CD4-positive, alpha-beta T cell (primary cell): ENCODE measurements at regions not wholly inside any gene's neighbourhood (a gene's known extent, or its start where the extent isn't known, plus 50 kb on each side); places are given as distances from the start of the nearest gene placed in this dataset.

ENCODE experiments used
- ATAC-seq: fragments of 200-7000 bp; cut with Tn5 transposase; one replicate; pipeline ENCODE4 v1.10.0; 2022; ENCODE audit warnings: mild to moderate bottlenecking; ENCODE audit not compliant: poor library complexity
- CTCF ChIA-PET: fragments of 350-600 bp; sonication (Branson Sonifier 250); formaldehyde crosslinking; loops from one replicate; lab custom pipeline; 2021; ENCODE audit warnings: antibody characterized with exemption, inconsistent platforms; lab: Charles Lee
- POLR2A ChIA-PET: fragments of 350-600 bp; sonication (Branson Sonifier 250); formaldehyde crosslinking; loops from one replicate; lab custom pipeline; 2021; ENCODE audit warnings: antibody characterized with exemption, inconsistent platforms; lab: Charles Lee
- DNase-seq, 14 experiments: peaks; one replicate each; pipeline ENCODE4 v3.0.0-alpha.2; 2013 to 2020; ENCODE audit warnings: mixed read lengths in 2 of 14
- H3K27ac ChIP-seq, 2 donors: one replicate each; pipeline versions ENCODE4 v1.5.1 to v1.7.0; 2013; ENCODE audit warnings: low read length in 2 of 2, low read depth in 1 of 2, mild to moderate bottlenecking in 1 of 2
- H3K27me3 ChIP-seq, 2 experiments: 1 replicate in 1 of 2; 2 replicates in 1 of 2; pipeline versions ENCODE4 v1.6.1 to v1.7.0; 2013; ENCODE audit warnings: low read length in 2 of 2, control low read depth in 1 of 2, mild to moderate bottlenecking in 1 of 2, moderate library complexity in 1 of 2; ENCODE audit not compliant: insufficient read depth in 2 of 2, control insufficient read depth in 1 of 2
- H3K36me3 ChIP-seq: one replicate; pipeline ENCODE4 v1.6.1; 2013; ENCODE audit warnings: low read length, control low read depth; ENCODE audit not compliant: insufficient read depth
- H3K4me1 ChIP-seq: one replicate; pipeline ENCODE4 v1.6.1; 2013; ENCODE audit warnings: low read length, control low read depth; ENCODE audit not compliant: insufficient read depth
- H3K4me3 ChIP-seq: one replicate; pipeline ENCODE4 v1.5.1; 2013; ENCODE audit warnings: mild to moderate bottlenecking, low read length, moderate library complexity
- H3K9me3 ChIP-seq, 2 experiments: 1 replicate in 1 of 2; 2 replicates in 1 of 2; pipeline versions ENCODE4 v1.6.1 to v1.7.0; 2013; ENCODE audit warnings: low read length in 2 of 2, mild to moderate bottlenecking in 2 of 2, control low read depth in 1 of 2, moderate library complexity in 1 of 2; ENCODE audit not compliant: control insufficient read depth in 1 of 2, insufficient read depth in 1 of 2
- H3K27ac Mint-ChIP-seq: one replicate; pipeline ENCODE4 v1.8.0; 2020; ENCODE audit warnings: mixed read lengths
- H3K27me3 Mint-ChIP-seq: one replicate; pipeline ENCODE4 v1.8.0; 2021; ENCODE audit warnings: mixed read lengths
- H3K36me3 Mint-ChIP-seq: one replicate; pipeline ENCODE4 v1.8.0; 2021; ENCODE audit warnings: low read depth, mixed read lengths
- H3K4me1 Mint-ChIP-seq: one replicate; pipeline ENCODE4 v1.8.0; 2021; ENCODE audit warnings: low read depth, mixed read lengths
- H3K4me3 Mint-ChIP-seq: one replicate; pipeline ENCODE4 v1.8.0; 2020; ENCODE audit warnings: mild to moderate bottlenecking, mixed read lengths
- H3K9me3 Mint-ChIP-seq: one replicate; pipeline ENCODE4 v1.8.0; 2020; ENCODE audit warnings: mixed read lengths
- intact Hi-C, 2 experiments: fragments of 100-400 bp; cut with DNase I in 1 of 2; cut with micrococcal nuclease in 1 of 2; formaldehyde crosslinking; loops; one replicate each; pipeline versions ENCODE4 v1.15.1 to v1.9.0; 2023 to 2025; cut with DNase I, micrococcal nuclease
- TF ChIP-seq, protein P1 (sequence below): fragments of 200-600 bp; IDR thresholded peaks from one replicate; pipeline ENCODE4 v1.8.0; 2022; ENCODE audit warnings: antibody characterized with exemption, mild to moderate bottlenecking

DNA sequence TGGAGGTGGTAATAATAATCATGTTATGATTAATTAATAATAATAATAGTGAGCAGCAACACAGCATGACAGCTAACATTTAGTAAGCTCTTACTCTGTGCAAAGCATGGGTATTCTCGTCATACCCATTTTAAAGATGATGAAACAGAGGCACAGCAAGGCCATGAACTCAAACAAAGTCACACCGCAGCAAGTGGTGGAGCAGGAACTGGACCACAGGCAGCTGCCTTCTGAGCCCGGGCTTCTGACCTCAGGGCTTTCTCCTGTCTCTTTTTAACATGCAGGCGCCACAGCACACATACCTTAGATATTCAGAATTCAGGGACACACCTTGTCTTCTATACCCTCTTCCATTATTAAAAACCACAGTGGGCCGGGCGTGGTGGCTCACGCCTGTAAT lies 50.7 kb upstream of the SPATA12 start:
- no peaks in the 10 kb centered on the region for H3K9me3 Mint-ChIP-seq
- no peaks in the 10 kb centered on the region for H3K4me1 Mint-ChIP-seq
- H3K4me3 Mint-ChIP-seq, result no peak overlapping the region
- no peak overlapping the region for H3K27ac Mint-ChIP-seq
- POLR2A ChIA-PET, result no interaction called here
- H3K4me1 ChIP-seq, result no peaks in the 10 kb centered on the region
- DNase-seq, result no peak
- peaks cover 0 to 4% of the 10 kb centered on the region in 2 experiments for H3K9me3 ChIP-seq
- ATAC-seq, result no peak
- no peak overlapping the region for H3K27ac ChIP-seq
- TF ChIP-seq, protein P1, sequence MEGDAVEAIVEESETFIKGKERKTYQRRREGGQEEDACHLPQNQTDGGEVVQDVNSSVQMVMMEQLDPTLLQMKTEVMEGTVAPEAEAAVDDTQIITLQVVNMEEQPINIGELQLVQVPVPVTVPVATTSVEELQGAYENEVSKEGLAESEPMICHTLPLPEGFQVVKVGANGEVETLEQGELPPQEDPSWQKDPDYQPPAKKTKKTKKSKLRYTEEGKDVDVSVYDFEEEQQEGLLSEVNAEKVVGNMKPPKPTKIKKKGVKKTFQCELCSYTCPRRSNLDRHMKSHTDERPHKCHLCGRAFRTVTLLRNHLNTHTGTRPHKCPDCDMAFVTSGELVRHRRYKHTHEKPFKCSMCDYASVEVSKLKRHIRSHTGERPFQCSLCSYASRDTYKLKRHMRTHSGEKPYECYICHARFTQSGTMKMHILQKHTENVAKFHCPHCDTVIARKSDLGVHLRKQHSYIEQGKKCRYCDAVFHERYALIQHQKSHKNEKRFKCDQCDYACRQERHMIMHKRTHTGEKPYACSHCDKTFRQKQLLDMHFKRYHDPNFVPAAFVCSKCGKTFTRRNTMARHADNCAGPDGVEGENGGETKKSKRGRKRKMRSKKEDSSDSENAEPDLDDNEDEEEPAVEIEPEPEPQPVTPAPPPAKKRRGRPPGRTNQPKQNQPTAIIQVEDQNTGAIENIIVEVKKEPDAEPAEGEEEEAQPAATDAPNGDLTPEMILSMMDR, result no peak
- intact Hi-C loops, result no loop called here
- CTCF ChIA-PET, result no interaction called here
- no peaks in the 10 kb centered on the region for H3K36me3 Mint-ChIP-seq
- no peaks in the 10 kb centered on the region for H3K36me3 ChIP-seq
- H3K27me3 Mint-ChIP-seq, result peaks cover 13% of the 10 kb centered on the region
- no peak overlapping the region for H3K4me3 ChIP-seq
- peaks cover 0 to 2% of the 10 kb centered on the region in 2 experiments for H3K27me3 ChIP-seq

DNA sequence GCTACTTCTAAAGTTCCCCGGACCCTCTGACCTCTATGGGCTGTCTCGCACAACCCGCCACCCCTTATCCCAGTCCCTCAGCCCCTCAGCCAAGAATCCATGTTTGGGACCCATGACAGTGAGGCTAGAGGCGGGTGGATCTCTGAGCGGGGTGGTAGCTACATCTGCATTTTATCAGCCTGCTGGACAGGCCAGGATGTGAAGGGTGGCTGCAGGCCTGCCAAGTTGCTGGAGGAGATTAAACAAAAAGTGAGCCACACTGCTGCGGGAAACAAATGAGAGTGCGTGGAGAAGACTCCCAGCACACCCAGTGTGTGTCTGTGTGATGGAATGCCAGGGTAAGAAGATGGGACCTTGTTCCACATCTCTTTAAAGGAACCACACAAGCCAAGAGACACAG lies 51.1 kb upstream of the SPATA12 start:
- DNase-seq (no peak), ATAC-seq (no peak)
- H3K4me1 Mint-ChIP-seq, result no peaks in the 10 kb centered on the region
- intact Hi-C loops, result no loop called here
- Histone ChIP-seq H3K27me3 (peaks cover 0 to 2% of the 10 kb centered on the region in 2 experiments), H3K9me3 (peaks cover 0 to 4% of the 10 kb centered on the region in 2 experiments), H3K4me1 (no peaks in the 10 kb centered on the region), H3K36me3 (no peaks in the 10 kb centered on the region), H3K4me3 (no peak overlapping the region), H3K27ac (no peak overlapping the region)
- POLR2A ChIA-PET, result no interaction called here
- H3K9me3 Mint-ChIP-seq, result no peaks in the 10 kb centered on the region
- TF ChIP-seq, protein P1, result no peak
- no peak overlapping the region for H3K27ac Mint-ChIP-seq
- peaks cover 15% of the 10 kb centered on the region for H3K27me3 Mint-ChIP-seq
- no peaks in the 10 kb centered on the region for H3K36me3 Mint-ChIP-seq
- no peak overlapping the region for H3K4me3 Mint-ChIP-seq
- CTCF ChIA-PET, result no interaction called here

DNA sequence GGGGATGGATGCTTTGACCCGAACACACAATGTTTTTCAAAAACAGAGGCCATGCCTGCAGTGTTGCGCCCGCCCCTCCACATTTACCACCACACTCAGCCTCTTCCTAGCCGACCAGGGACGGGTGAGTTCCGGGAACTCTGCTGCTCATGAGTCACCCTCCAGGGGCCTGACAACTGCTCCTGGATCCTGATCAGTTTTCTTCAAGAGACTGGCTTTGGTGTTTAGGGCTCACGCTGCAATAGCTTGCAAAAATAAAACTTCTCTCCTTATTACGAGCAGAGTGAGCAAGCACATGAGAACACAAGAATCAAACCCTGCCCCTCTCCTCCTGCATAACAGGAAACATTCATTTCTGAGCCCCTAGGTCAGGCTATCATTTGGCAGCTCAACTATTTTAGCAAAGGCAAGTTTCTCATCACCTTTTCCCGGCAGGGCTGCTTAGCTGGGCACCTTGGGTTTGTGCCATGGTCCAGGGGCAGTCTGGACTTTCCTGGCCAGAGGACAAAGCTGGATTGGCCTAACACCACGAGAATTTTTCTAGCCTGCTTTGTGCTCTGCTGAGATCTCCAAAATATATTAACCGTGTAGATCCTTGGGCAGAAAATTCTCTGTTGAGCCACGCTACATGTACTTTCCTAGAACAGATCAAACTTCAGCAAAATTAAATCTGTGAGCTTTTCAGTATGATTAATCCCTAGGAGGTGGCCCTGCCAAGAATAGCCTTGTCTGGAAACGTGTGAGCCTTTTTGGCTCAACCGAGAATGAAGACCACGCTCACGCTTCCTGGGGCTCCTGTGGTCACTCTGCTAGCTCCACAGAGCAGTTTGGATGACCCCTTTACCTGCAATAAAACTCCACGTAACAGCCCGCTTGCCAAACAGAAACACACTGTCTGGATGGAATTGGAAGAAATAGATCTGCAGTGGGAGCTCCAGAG lies 52.7 kb upstream of the SPATA12 start:
- no peak for ATAC-seq
- TF ChIP-seq, protein P1, result no peak
- POLR2A ChIA-PET, result no interaction called here
- CTCF ChIA-PET, result no interaction called here
- H3K27me3 Mint-ChIP-seq, result peaks cover 17% of the 10 kb centered on the region
- H3K4me3 Mint-ChIP-seq, result no peak overlapping the region
- H3K4me1 Mint-ChIP-seq, result no peaks in the 10 kb centered on the region
- peak in 2 of 14 experiments; percentile 15 to 28 for DNase-seq
- no peak overlapping the region for H3K27ac Mint-ChIP-seq
- Histone ChIP-seq H3K36me3 (no peaks in the 10 kb centered on the region), H3K9me3 (peaks cover 0 to under 1% of the 10 kb centered on the region in 2 experiments), H3K4me3 (no peak overlapping the region), H3K27ac (no peak overlapping the region), H3K4me1 (no peaks in the 10 kb centered on the region), H3K27me3 (peaks cover 0 to 2% of the 10 kb centered on the region in 2 experiments)
- intact Hi-C loops, result no loop called here
- H3K36me3 Mint-ChIP-seq, result no peaks in the 10 kb centered on the region
- H3K9me3 Mint-ChIP-seq, result no peaks in the 10 kb centered on the region
